ENCODE measurements at regions not wholly inside any gene's neighbourhood (a gene's known extent, or its start where the extent isn't known, plus 50 kb on each side); places are given as distances from the start of the nearest gene placed in this dataset.

GRCh38 chr6:11366934-11367637 is 134.6 kb upstream of the NEDD9 start:
- Histone ChIP-seq H2BK120ac (ENCODE audit: low read depth, low read length) (0 out of 2 replicates have a peak overlapping the region, but pooled peaks have one; percentile 11), H2BK5ac (ENCODE audit: low read depth, low read length, poor library complexity, severe bottlenecking) (no peak overlapping the region), H3K9me3 (ENCODE audit: control insufficient read depth, insufficient read depth, low read length) (no peaks in the 10 kb centered on the region), H3K36me3 (ENCODE audit: control insufficient read depth, insufficient read depth, low read length) (no peaks in the 10 kb centered on the region), H3K23ac (ENCODE audit: low read depth, low read length) (no peak overlapping the region), H4K8ac (ENCODE audit: low read depth in 2 of 2, low read length in 2 of 2) (no peak overlapping the region), H3K14ac (replicated peaks; ENCODE audit: low read depth, low read length) (peak overlapping the region; percentile 55), H4K91ac (ENCODE audit: insufficient read depth, low read depth, low read length) (no peak overlapping the region), H3K4ac (ENCODE audit: low read depth, low read length) (no peak overlapping the region), H3K27ac (ENCODE audit: insufficient read depth, low read length) (no peak overlapping the region), H3K4me3 (ENCODE audit: insufficient read depth, low read depth, low read length) (no peak overlapping the region), H2AFZ (replicated peaks; ENCODE audit: low read length, poor library complexity) (no peak overlapping the region), H3K56ac (ENCODE audit: extremely low read depth, insufficient read depth, low read length) (no peak overlapping the region), H3K9me1 (ENCODE audit: insufficient read depth, low read length) (peaks cover 5% of the 10 kb centered on the region), H3K79me1 (ENCODE audit: low read depth in 1 of 2, low read length in 2 of 2) (no peaks in the 10 kb centered on the region), H4K5ac (ENCODE audit: low read depth, low read length) (no peak overlapping the region), H3K27me3 (ENCODE audit: control insufficient read depth, insufficient read depth, low read length) (no peaks in the 10 kb centered on the region), H4K20me1 (ENCODE audit: insufficient read depth, low read length) (no peaks in the 10 kb centered on the region), H2BK15ac (ENCODE audit: low read depth, low read length) (no peak overlapping the region), H2AK9ac (replicated peaks; ENCODE audit: low read depth, low read length, poor library complexity) (no peak overlapping the region), H3K18ac (ENCODE audit: low read depth, low read length) (no peak overlapping the region), H2BK20ac (ENCODE audit: low read depth, low read length) (no peak overlapping the region), H3K4me2 (ENCODE audit: low read depth, low read length) (no peak overlapping the region), H3K9ac (ENCODE audit: low read depth, low read length) (no peak overlapping the region), H3K4me1 (ENCODE audit: control insufficient read depth, insufficient read depth, low read length) (no peaks in the 10 kb centered on the region), H2AK5ac (ENCODE audit: low read depth, low read length) (no peak overlapping the region)
- CTCF ChIA-PET, result no interaction called here
- no peak for TF ChIP-seq POLR2A (IDR thresholded peaks at IDR 0.05; ENCODE audit: low read depth, low read length)
- TF ChIP-seq FOS (IDR thresholded peaks at IDR 0.05; ENCODE audit: low read depth, low read length), result no peak
- TF ChIP-seq SMC3 (IDR thresholded peaks at IDR 0.05; ENCODE audit: low read depth, low read length), result no peak
- no peak for TF ChIP-seq CEBPB (IDR thresholded peaks at IDR 0.05; ENCODE audit: low read depth, low read length)
- TF ChIP-seq RCOR1 (IDR thresholded peaks at IDR 0.05; ENCODE audit: insufficient replicate concordance, low read length), result no peak
- no peak for TF ChIP-seq MXI1 (IDR thresholded peaks at IDR 0.05; ENCODE audit: borderline replicate concordance, low read depth, low read length)
- TF ChIP-seq ELK1 (IDR thresholded peaks at IDR 0.05; ENCODE audit: borderline replicate concordance, low read depth, low read length), result no peak
- no peak for TF ChIP-seq RFX5 (IDR thresholded peaks at IDR 0.05; ENCODE audit: low read depth, low read length)
- TF ChIP-seq CTCF (conservative IDR thresholded peaks at IDR 0.05; ENCODE audit: low read depth, low read length), result no peak
- TF ChIP-seq MAZ (IDR thresholded peaks at IDR 0.05; ENCODE audit: borderline replicate concordance, low read depth, low read length), result no peak
- no peak for TF ChIP-seq MAFK (IDR thresholded peaks at IDR 0.05; ENCODE audit: low read depth, low read length)
- no peak for ATAC-seq (ENCODE audit: low read depth)
- BruUV-seq (replicated peaks), result no TSS peak
- dilution Hi-C loops (cut with HindIII; ENCODE audit: low sequenced_read_pairs, unreplicated experiment) (no loop called here), in situ Hi-C loops (cut with MboI; ENCODE audit: low sequenced_read_pairs) (no loop called here), intact Hi-C loops (cut with micrococcal nuclease) (no loop called here)
- POLR2A ChIA-PET (ENCODE audit: unreplicated experiment), result no interaction called here
- DNase-seq, result no peak
- WGBS, 2 experiments (ENCODE audit: extremely low coverage in 2 of 2, insufficient read length in 1 of 2), result no CpG with 5 or more reads among the region's 4 CpGs
